ENCODE measurements at regions not wholly inside any gene's neighbourhood (a gene's known extent, or its start where the extent isn't known, plus 50 kb on each side); places are given as distances from the start of the nearest gene placed in this dataset.

DNA sequence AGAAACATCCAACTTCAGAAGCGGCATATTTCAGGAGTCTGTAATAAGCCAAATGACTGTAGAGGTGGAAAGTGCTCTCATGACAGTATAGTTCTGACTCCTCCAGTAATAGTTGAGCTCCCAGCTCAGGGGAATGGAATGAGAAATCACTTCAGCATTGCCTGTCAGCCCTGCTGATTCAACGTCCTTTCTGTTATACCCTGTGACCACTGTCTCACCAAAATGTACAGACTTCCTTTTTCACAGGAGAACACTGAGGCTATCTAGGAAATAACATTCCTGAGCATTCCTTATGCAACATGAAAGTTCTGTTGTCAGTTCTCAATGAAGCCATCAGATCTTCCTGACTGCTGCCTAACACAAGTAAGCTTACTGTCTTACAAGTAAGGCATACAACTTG, 284.5 kb upstream of the MME start:
- TF ChIP-seq EP300 (conservative IDR thresholded peaks at IDR 0.05; ENCODE audit: poor library complexity, severe bottlenecking) (no peak), RAD21 (conservative IDR thresholded peaks at IDR 0.05) (no peak), TAF1 (IDR thresholded peaks at IDR 0.05; ENCODE audit: low read depth) (no peak)
- TF ChIP-seq, protein P1, sequence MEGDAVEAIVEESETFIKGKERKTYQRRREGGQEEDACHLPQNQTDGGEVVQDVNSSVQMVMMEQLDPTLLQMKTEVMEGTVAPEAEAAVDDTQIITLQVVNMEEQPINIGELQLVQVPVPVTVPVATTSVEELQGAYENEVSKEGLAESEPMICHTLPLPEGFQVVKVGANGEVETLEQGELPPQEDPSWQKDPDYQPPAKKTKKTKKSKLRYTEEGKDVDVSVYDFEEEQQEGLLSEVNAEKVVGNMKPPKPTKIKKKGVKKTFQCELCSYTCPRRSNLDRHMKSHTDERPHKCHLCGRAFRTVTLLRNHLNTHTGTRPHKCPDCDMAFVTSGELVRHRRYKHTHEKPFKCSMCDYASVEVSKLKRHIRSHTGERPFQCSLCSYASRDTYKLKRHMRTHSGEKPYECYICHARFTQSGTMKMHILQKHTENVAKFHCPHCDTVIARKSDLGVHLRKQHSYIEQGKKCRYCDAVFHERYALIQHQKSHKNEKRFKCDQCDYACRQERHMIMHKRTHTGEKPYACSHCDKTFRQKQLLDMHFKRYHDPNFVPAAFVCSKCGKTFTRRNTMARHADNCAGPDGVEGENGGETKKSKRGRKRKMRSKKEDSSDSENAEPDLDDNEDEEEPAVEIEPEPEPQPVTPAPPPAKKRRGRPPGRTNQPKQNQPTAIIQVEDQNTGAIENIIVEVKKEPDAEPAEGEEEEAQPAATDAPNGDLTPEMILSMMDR (IDR thresholded peaks at IDR 0.05; ENCODE audit: poor library complexity, severe bottlenecking) = no peak
- TF ChIP-seq, protein P2, sequence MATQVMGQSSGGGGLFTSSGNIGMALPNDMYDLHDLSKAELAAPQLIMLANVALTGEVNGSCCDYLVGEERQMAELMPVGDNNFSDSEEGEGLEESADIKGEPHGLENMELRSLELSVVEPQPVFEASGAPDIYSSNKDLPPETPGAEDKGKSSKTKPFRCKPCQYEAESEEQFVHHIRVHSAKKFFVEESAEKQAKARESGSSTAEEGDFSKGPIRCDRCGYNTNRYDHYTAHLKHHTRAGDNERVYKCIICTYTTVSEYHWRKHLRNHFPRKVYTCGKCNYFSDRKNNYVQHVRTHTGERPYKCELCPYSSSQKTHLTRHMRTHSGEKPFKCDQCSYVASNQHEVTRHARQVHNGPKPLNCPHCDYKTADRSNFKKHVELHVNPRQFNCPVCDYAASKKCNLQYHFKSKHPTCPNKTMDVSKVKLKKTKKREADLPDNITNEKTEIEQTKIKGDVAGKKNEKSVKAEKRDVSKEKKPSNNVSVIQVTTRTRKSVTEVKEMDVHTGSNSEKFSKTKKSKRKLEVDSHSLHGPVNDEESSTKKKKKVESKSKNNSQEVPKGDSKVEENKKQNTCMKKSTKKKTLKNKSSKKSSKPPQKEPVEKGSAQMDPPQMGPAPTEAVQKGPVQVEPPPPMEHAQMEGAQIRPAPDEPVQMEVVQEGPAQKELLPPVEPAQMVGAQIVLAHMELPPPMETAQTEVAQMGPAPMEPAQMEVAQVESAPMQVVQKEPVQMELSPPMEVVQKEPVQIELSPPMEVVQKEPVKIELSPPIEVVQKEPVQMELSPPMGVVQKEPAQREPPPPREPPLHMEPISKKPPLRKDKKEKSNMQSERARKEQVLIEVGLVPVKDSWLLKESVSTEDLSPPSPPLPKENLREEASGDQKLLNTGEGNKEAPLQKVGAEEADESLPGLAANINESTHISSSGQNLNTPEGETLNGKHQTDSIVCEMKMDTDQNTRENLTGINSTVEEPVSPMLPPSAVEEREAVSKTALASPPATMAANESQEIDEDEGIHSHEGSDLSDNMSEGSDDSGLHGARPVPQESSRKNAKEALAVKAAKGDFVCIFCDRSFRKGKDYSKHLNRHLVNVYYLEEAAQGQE (IDR thresholded peaks at IDR 0.05; ENCODE audit: borderline replicate concordance) = no peak

All from neural cell (in vitro differentiated cells).